ENCODE measurements at regions not wholly inside any gene's neighbourhood (a gene's known extent, or its start where the extent isn't known, plus 50 kb on each side); places are given as distances from the start of the nearest gene placed in this dataset.
A peak's percentile ranks its signal among the peaks of the same experiment; 100 is the strongest.

DNA sequence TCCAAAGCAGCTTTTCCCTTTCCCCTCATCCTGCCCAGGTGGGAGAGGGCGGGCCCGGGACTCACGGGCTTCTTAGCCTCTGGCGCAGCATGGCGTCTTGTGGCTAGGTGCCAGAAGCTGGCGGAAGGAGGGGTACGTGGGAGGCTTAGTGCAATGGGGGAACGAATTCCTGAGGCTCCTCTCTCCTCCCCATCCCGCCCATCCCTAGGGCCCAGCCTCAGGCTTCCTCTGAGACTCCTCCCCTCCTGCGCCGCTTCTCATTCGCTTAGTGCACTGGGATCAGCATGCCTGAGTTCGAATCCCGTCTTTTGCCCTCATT lies 297.8 kb downstream of the ZNF536 start:
- no peak overlapping the region for H3K4me3 ChIP-seq
- ATAC-seq (ENCODE audit: low FRiP score in 2 of 2) (no peak), DNase-seq (peak in 1 of 2 donors; percentile 43)
- no peaks in the 10 kb centered on the region for H3K4me1 ChIP-seq
- 79 to 88% methylated on average over 14 of the region's 14 CpGs for WGBS, 2 donors
- TF ChIP-seq, protein P1, sequence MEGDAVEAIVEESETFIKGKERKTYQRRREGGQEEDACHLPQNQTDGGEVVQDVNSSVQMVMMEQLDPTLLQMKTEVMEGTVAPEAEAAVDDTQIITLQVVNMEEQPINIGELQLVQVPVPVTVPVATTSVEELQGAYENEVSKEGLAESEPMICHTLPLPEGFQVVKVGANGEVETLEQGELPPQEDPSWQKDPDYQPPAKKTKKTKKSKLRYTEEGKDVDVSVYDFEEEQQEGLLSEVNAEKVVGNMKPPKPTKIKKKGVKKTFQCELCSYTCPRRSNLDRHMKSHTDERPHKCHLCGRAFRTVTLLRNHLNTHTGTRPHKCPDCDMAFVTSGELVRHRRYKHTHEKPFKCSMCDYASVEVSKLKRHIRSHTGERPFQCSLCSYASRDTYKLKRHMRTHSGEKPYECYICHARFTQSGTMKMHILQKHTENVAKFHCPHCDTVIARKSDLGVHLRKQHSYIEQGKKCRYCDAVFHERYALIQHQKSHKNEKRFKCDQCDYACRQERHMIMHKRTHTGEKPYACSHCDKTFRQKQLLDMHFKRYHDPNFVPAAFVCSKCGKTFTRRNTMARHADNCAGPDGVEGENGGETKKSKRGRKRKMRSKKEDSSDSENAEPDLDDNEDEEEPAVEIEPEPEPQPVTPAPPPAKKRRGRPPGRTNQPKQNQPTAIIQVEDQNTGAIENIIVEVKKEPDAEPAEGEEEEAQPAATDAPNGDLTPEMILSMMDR (IDR thresholded peaks at IDR 0.05), result no peak
- TF ChIP-seq POLR2AphosphoS5 (IDR thresholded peaks at IDR 0.05) (no peak), POLR2A (IDR thresholded peaks at IDR 0.05) (no peak)
- no peaks in the 10 kb centered on the region for H3K9me3 ChIP-seq
- H3K27me3 ChIP-seq, result peaks cover 0 to 9% (median 5%) of the 10 kb centered on the region in 4 donors
- H3K27ac ChIP-seq, result no peak overlapping the region
- no peaks in the 10 kb centered on the region for H3K36me3 ChIP-seq

DNA sequence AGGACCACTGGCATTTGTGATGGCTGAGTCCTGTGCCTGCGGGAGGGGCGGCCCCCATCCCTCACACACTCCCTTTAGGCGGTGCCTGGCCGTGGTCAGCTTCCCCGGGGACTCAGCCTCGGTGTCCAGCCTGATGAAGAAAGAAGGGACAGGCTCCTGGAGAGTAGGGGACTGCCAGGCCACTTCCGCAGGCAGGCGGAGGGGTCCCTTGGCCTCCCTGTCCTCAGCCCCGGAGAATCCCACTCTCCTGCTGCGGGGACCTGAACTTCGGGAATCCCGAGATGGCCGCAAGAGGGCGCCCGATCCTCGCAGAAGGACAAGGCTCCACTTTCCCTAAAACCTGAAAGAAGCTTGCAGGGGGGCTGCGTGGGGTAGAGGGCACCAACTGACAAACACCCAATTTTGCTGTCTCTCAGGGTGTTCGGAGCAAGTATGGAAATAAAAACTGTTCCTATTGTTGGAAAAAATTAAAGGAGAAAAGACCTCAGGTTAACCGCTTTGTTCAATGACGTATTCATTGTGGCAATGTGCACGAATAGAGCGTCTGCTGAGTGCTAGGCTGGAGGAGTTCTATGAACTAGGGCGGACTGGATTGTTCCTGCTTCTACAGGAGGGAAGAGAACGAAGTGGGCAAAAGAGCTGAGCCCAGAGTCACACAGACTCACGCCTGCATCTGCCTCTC lies 297.3 kb downstream of the ZNF536 start:
- Histone ChIP-seq H3K4me3 (no peak overlapping the region), H3K27ac (no peak overlapping the region), H3K36me3 (no peaks in the 10 kb centered on the region), H3K4me1 (no peaks in the 10 kb centered on the region), H3K27me3 (peaks cover 0 to 9% (median 5%) of the 10 kb centered on the region in 4 donors), H3K9me3 (no peaks in the 10 kb centered on the region)
- peak in 1 of 2 donors; percentile 66 for ATAC-seq (ENCODE audit: low FRiP score in 2 of 2)
- TF ChIP-seq, protein P1 (IDR thresholded peaks at IDR 0.05), result peak; percentile 43 to 66 (median 56)
- no peak for TF ChIP-seq POLR2A (IDR thresholded peaks at IDR 0.05)
- WGBS, 2 donors, result 25% methylated on average over 17 to 25 of the region's 25 CpGs
- DNase-seq, result peak; percentile 42 to 75

DNA sequence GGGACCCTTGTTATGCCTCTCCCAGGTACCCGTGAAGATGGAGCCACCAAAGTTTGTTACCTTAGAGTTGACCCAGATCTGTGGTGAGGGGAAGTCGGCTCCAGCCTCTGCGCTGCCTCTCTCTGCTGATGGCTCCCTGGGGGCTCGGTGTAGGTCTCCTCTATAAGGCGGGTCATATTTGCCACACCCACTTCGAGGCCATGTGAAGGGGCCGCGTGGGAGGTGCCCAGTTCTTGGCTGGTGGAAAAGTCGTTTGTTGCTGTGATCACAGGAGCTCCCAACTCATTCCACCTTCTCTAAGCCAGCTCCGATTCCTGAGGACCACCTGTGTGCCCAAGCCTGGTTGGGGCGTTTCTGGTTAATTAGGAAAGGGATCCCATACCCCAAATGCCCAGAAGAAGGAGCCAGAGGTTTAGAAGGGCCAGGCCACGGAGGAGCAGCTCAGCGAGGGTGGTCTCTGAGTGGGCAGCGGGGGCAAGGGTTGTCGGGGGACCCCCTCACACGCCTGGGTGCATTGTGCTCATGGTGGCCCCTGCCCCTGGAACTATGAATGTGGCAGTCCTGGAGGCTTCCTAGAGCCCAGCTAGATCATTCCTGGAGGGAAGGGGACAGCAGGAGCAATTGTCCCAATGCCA lies 296.5 kb downstream of the ZNF536 start:
- DNase-seq, result peak in 1 of 2 donors; percentile 36
- Histone ChIP-seq H3K27ac (no peak overlapping the region), H3K27me3 (peaks cover 0 to 9% (median 5%) of the 10 kb centered on the region in 4 donors), H3K4me1 (no peaks in the 10 kb centered on the region), H3K36me3 (no peaks in the 10 kb centered on the region), H3K9me3 (no peaks in the 10 kb centered on the region), H3K4me3 (no peak overlapping the region)
- 68 to 71% methylated on average over 8 to 16 of the region's 16 CpGs for WGBS, 2 donors
- TF ChIP-seq POLR2A (IDR thresholded peaks at IDR 0.05) (no peak), EP300 (IDR thresholded peaks at IDR 0.05) (no peak), POLR2AphosphoS5 (IDR thresholded peaks at IDR 0.05) (no peak)
- TF ChIP-seq, protein P1 (IDR thresholded peaks at IDR 0.05), result no peak
- ATAC-seq (ENCODE audit: low FRiP score in 2 of 2), result no peak

DNA sequence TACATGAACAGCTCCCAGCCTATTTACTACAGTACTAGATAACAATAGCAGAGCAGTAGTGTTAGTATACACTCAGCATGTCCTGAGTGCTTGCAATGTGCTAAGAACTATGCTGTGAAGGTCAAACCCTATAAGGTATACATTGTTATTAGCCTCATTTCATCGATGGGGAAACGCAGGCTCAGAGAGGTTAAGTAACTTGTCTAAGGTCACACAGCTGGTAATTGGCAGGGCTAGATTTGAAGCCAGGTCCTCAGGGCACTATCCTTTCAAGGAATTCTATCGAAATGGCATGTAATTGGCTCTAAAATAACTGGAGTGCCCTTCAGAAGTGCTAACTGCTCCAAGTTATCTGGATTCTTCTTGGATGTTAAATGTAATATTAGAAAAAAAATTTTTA lies 295.6 kb downstream of the ZNF536 start:
- H3K4me1 ChIP-seq, result no peaks in the 10 kb centered on the region
- peaks cover 0 to 9% (median 5%) of the 10 kb centered on the region in 4 donors for H3K27me3 ChIP-seq
- H3K4me3 ChIP-seq, result no peak overlapping the region
- DNase-seq, result no peak
- no peaks in the 10 kb centered on the region for H3K9me3 ChIP-seq
- no peak overlapping the region for H3K27ac ChIP-seq
- no peaks in the 10 kb centered on the region for H3K36me3 ChIP-seq
- 64 to 70% methylated on average over 3 of the region's 3 CpGs for WGBS, 2 donors
- TF ChIP-seq POLR2AphosphoS5 (IDR thresholded peaks at IDR 0.05), result no peak
- TF ChIP-seq, protein P1 (IDR thresholded peaks at IDR 0.05), result no peak
- TF ChIP-seq EP300 (IDR thresholded peaks at IDR 0.05), result no peak
- TF ChIP-seq POLR2A (IDR thresholded peaks at IDR 0.05), result no peak
- no peak for ATAC-seq (ENCODE audit: low FRiP score in 2 of 2)

DNA sequence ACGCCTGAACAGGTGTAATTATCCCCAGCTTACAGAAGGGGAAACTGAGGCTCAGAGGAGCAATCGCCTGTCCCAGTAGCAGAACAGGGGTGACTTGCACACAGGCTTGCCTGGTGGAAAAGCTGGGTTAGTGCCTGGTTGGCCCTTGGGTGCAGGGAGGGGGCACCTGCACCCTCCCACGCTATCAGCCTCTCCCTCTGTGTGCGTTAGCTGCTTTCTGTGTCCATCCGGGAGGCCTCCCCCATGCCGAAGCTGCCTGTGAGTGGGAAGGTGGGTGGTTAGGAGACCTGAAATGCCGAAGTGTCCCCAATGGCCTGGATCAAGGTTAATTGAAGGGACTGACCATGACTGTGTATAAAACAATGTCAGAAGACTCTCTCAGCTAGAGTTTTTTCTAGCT lies 295.0 kb downstream of the ZNF536 start:
- 88 to 91% methylated on average over 5 to 7 of the region's 7 CpGs for WGBS, 2 donors
- Histone ChIP-seq H3K27me3 (peaks cover 0 to 9% (median 5%) of the 10 kb centered on the region in 4 donors), H3K9me3 (no peaks in the 10 kb centered on the region), H3K4me1 (no peaks in the 10 kb centered on the region), H3K27ac (no peak overlapping the region), H3K4me3 (no peak overlapping the region), H3K36me3 (no peaks in the 10 kb centered on the region)
- DNase-seq (no peak), ATAC-seq (ENCODE audit: low FRiP score in 2 of 2) (no peak)
- TF ChIP-seq EP300 (IDR thresholded peaks at IDR 0.05) (no peak), POLR2AphosphoS5 (IDR thresholded peaks at IDR 0.05) (no peak), POLR2A (IDR thresholded peaks at IDR 0.05) (no peak)
- TF ChIP-seq, protein P1 (IDR thresholded peaks at IDR 0.05), result no peak
